Erythroblast (primary cell): ENCODE measurements at regions not wholly inside any gene's neighbourhood (a gene's known extent, or its start where the extent isn't known, plus 50 kb on each side); places are given as distances from the start of the nearest gene placed in this dataset.

Experiments used
- GATA1 ChIP-seq: IDR thresholded peaks from 2 replicates; pipeline ENCODE4 v1.6.1; 2011; ENCODE audit warnings: low read depth, mild to moderate bottlenecking, control low read depth, low read length, moderate library complexity
- POLR2A ChIP-seq: IDR thresholded peaks from 2 replicates; pipeline ENCODE4 v1.6.1; 2011; ENCODE audit warnings: mild to moderate bottlenecking, low read length

DNA sequence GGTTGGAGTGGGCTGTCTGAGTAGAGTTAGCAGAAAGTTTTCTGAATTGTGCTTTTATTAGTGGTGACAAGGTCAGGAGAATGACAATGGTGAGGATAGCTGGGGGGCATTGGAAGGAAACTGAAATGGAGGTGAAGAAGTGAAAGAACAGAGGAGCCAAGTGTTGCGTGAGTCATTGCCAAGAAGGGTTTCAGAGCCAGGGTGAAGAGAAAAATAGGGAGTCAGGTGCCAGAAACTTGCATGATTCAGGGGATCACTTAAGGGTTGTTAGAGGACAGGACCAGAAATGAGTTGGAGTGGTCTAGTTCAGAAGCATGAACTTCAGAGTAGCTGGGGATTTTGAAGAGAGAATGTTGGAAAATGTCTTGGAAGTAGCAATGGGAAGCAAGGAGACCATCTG lies 86.0 kb upstream of the GALNT15 start:
- TF ChIP-seq POLR2A (no peak), GATA1 (no peak)
